CD4-positive, alpha-beta T cell treated with Interleukin-15 for 1 hour (primary cell): ENCODE measurements at regions not wholly inside any gene's neighbourhood (a gene's known extent, or its start where the extent isn't known, plus 50 kb on each side); places are given as distances from the start of the nearest gene placed in this dataset.
"Not testable (repeated sequence)": the region's sequence is repeated elsewhere in the genome, so short reads cannot be mapped to it uniquely, and the experiment has no call there.

Experiments used
- DNase-seq: peaks from one replicate; pipeline ENCODE4 v3.0.0-alpha.2; 2020

- DNase-seq = no peak
These were observed 98.1 kb downstream of the NEDD1 start for GRCh38 chr12:97005174-97005573.

GRCh38 chr12:97005646-97006045 lies 98.6 kb downstream of the NEDD1 start:
- DNase-seq = no peak

GRCh38 chr12:97006585-97006984 lies 99.5 kb downstream of the NEDD1 start:
- DNase-seq = no peak

- DNase-seq = no peak
These were observed 109.1 kb downstream of the NEDD1 start for GRCh38 chr12:97016163-97016562.

DNA sequence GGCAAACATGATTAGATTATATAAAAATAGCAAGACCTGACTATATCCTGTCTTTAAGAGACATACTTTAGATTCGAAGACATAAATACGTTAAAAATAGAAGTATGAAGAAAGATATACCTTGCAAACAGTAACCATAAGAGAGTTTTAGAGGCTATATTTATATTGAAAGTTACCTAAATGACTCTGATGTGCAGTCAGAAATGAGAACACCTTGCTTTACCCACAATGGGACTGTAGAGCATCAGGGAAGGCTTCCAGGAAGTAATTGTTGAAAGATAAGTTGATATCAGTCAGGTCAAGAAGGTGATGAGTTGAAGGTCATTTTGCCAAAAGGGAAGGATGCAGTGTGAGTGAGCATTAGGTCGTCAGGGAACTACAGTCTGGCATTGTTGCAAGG lies 110.2 kb downstream of the NEDD1 start:
- no peak for DNase-seq

- no peak for DNase-seq
These were observed 115.6 kb downstream of the NEDD1 start for GRCh38 chr12:97022536-97023230.

DNA sequence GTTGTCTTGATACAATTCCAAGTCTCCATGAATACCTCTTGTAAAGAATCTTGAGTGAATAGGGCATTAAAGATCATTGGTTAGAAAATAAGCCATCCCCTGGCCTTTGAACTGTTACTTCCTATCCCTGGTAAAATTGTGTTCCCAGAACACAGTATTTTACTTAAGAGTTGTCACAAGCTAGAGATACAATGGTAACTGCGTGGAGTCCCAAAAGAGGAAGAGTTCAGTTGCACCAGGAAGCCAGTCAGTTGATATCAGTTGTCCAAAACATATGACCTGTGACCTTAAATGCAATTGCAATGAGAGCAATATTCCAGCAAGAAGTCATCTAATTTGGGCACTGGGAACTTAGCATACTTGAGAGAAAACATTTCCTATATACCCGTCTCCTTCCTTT lies 117.3 kb downstream of the NEDD1 start:
- no peak for DNase-seq

GRCh38 chr12:97026901-97027300 lies 119.8 kb downstream of the NEDD1 start:
- no peak for DNase-seq

GRCh38 chr12:97027482-97027881 lies 120.4 kb downstream of the NEDD1 start:
- DNase-seq = no peak

DNA sequence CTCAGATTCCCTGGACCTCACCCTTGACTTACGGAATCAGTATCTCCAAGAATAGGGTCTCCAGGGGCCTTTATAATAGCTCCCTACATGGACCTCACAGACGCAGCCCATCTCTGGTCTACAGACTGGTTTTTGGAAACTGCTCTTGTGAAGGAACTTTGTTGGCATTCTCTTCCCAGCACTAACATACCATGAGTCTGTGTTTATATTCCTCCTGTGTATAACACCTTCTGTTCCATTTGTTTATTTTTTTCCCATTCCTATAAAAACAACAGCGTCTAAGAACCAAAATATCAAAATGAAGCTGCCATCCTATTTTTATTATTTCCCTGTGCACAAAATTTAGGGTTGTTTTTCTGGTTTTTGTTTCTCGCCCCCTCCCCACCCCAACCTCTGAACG lies 131.1 kb downstream of the NEDD1 start:
- no peak for DNase-seq

DNA sequence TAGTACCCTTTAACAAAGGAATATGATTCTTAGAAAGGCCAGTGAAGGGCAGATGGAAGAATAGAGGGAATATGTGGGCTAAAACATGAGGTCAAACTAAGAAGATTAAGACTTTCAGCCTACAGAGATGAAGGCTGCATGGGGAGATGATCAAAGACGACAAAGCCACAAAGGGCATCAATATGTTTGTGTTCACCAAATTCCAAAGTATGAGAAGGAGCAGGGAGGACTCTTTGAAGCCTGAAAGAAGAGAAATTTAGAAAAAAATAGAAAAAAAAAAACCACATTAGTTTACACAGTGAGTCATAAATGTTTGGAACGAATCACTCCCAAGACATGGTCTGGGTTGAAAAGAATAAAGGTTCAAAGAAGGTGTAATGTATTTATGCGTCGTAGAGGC lies 131.8 kb downstream of the NEDD1 start:
- no peak for DNase-seq

- DNase-seq = no peak
These were observed 139.8 kb downstream of the NEDD1 start for GRCh38 chr12:97046901-97047300.

DNA sequence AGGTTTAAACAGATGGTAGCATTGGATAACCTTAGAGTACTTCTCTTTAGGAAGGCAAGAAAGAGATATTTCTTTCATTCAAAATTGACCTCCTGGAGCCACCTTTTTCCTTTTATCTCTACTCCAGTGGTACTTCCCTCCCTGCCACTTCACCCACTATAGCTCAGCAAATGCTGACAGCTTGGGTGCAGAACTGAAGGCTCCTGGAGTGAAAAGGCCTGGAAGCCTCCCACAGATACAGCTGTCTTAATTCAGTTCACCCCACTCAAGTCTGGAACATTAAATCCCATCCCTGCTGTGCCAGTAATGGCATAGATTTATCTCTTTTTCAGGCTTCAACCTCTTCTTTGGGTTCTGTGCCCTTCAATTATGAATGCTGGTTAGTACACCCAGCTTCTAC lies 140.3 kb downstream of the NEDD1 start:
- DNase-seq = no peak

GRCh38 chr12:97048421-97049035 lies 141.5 kb downstream of the NEDD1 start:
- DNase-seq = no peak

- DNase-seq = no peak
These were observed 143.5 kb downstream of the NEDD1 start for GRCh38 chr12:97050509-97050908.

- DNase-seq = no peak
These were observed 144.3 kb downstream of the NEDD1 start for GRCh38 chr12:97051341-97051740.

DNA sequence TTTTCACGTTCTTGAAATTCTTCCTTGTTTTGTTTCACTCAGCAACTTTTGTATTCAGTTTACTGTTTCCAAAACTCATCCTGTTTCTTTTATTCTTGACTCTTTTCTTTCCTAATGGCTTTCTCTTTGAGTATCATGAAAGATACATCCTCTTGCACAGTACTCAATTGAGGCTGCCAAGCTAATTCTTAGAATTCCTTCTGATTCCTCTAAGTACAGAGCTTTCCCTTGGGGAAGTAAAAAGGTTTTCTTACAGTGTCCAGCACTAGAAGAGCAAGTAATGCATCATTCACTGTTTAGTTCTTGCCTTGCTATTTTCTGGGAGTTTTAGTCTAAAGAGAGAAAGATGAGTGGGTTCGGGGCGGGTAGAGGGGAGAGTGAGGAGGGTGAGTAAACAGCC lies 154.1 kb downstream of the NEDD1 start:
- DNase-seq = no peak

GRCh38 chr12:97063292-97063935 lies 156.4 kb downstream of the NEDD1 start:
- no peak for DNase-seq

- no peak for DNase-seq
These were observed 168.3 kb downstream of the NEDD1 start for GRCh38 chr12:97075161-97075933.

GRCh38 chr12:97075934-97076630 lies 169.0 kb downstream of the NEDD1 start:
- DNase-seq = no peak

GRCh38 chr12:97076912-97077311 lies 169.9 kb downstream of the NEDD1 start:
- not testable (repeated sequence) for DNase-seq

DNA sequence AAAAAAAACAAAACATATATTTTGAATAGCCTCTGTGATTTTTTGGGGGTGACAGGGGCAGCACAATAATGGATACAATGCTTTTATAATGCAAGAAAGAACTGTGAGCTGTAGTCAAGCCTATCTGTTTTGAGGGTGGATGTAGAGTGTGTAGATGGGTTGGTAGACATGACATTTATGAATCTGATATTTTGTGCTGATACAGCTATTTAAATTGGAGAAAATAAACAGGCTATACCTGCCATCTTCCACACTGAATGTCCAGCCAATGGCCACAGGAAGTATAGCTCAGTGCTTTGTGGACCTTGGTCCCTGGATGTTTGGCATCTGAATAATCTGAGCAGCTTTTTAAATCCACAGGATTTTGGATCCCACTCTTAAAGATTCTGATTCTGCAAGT lies 175.0 kb downstream of the NEDD1 start:
- no peak for DNase-seq

DNA sequence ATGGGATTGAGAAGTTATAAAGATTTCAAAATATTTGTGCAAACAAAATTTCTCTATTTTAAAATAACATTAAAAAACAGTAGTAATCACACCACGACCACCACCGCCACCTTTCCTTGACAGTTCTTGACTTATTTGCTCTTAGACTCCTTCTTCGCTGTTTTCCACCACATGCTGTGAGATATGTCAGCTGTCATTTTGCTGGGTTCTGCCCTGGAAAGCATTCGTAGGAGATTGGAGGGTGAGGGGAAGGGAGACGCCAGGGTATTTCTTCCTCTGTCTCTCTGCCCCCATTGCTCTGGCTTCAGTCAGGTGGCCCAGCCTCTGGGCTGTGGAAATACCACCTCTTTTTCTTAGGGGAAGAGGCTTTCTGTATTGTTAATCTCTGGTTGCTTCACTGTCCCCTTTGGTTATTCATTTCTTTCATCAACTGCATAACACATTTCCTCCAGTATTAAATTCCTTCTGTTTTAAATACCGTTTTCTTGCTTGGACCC lies 186.2 kb downstream of the NEDD1 start:
- DNase-seq = no peak
